DND-41 (cell line): ENCODE measurements at regions not wholly inside any gene's neighbourhood (a gene's known extent, or its start where the extent isn't known, plus 50 kb on each side); places are given as distances from the start of the nearest gene placed in this dataset.
"Not testable (repeated sequence)": the region's sequence is repeated elsewhere in the genome, so short reads cannot be mapped to it uniquely, and the experiment has no call there.

Experiments used
- ATAC-seq: fragments of 200-7000 bp; cut with Tn5 transposase; 3 replicates; pipeline ENCODE4 v1.9.1; 2021; ENCODE audit warnings: low read depth; ENCODE audit not compliant: insufficient read depth
- DNase-seq: peaks from one replicate; pipeline ENCODE4 v3.0.0-alpha.2; 2020
- H2AFZ ChIP-seq: 2 replicates; pipeline ENCODE4 v1.6.0; 2012; ENCODE audit warnings: low read depth, low read length
- H3K27ac ChIP-seq: 2 replicates; pipeline ENCODE4 v1.5.1; 2012; ENCODE audit warnings: low read length, inconsistent platforms
- H3K27me3 ChIP-seq: fragments of 200-600 bp; sonication (generic); 2 replicates; pipeline ENCODE4 v1.6.0; 2012; ENCODE audit warnings: low read length, mild to moderate bottlenecking, inconsistent platforms; ENCODE audit not compliant: insufficient read depth, poor library complexity
- H3K36me3 ChIP-seq: 2 replicates; pipeline ENCODE4 v1.5.1; 2012; ENCODE audit warnings: low read length, inconsistent platforms; ENCODE audit not compliant: insufficient read depth
- H3K4me1 ChIP-seq: 2 replicates; pipeline ENCODE4 v1.5.1; 2012; ENCODE audit warnings: mild to moderate bottlenecking, low read length; ENCODE audit not compliant: insufficient read depth
- H3K4me2 ChIP-seq: 2 replicates; pipeline ENCODE4 v1.6.0; 2012; ENCODE audit warnings: mild to moderate bottlenecking, moderate library complexity, low read length, inconsistent platforms; ENCODE audit not compliant: insufficient read depth
- H3K4me3 ChIP-seq, 2 experiments: fragments of 200-600 bp in 1 of 2; shearing (Covaris generic) in 1 of 2; 2 replicates each; pipeline ENCODE4 v1.5.1; 2012 to 2016; ENCODE audit warnings: inconsistent platforms in 2 of 2, low read length in 2 of 2, mild to moderate bottlenecking in 2 of 2, low read depth in 1 of 2, moderate library complexity in 1 of 2
- H3K79me2 ChIP-seq: 2 replicates; pipeline ENCODE4 v1.6.0; 2012; ENCODE audit warnings: low read length, inconsistent platforms; ENCODE audit not compliant: insufficient read depth
- H3K9ac ChIP-seq: 2 replicates; pipeline ENCODE4 v1.6.0; 2012; ENCODE audit warnings: low read depth, mild to moderate bottlenecking, inconsistent platforms, low read length, moderate library complexity
- H3K9me3 ChIP-seq: 2 replicates; pipeline ENCODE4 v1.5.1; 2012; ENCODE audit warnings: low read length, moderate library complexity, mild to moderate bottlenecking, inconsistent platforms; ENCODE audit not compliant: insufficient read depth, severe bottlenecking
- H4K20me1 ChIP-seq: 2 replicates; pipeline ENCODE4 v1.6.0; 2012; ENCODE audit warnings: low read length; ENCODE audit not compliant: insufficient read depth
- CTCF ChIP-seq: IDR thresholded peaks from 2 replicates; pipeline ENCODE4 v1.5.1; 2012; ENCODE audit warnings: borderline replicate concordance, low read length, moderate library complexity, mild to moderate bottlenecking; ENCODE audit not compliant: poor library complexity, severe bottlenecking; ENCODE audit errors: extremely low read depth
- EZH2 ChIP-seq: IDR thresholded peaks from 3 replicates; pipeline ENCODE4 v1.6.1; 2012; ENCODE audit warnings: borderline replicate concordance, low read depth, mild to moderate bottlenecking, moderate library complexity, low read length, inconsistent platforms; ENCODE audit not compliant: severe bottlenecking

- H3K36me3 ChIP-seq, H3K27me3 ChIP-seq, H3K4me3 ChIP-seq, H4K20me1 ChIP-seq, H3K27ac ChIP-seq, H3K9ac ChIP-seq, H3K4me2 ChIP-seq, H3K79me2 ChIP-seq, H3K4me1 ChIP-seq, H2AFZ ChIP-seq, H3K9me3 ChIP-seq: not testable (repeated sequence)
- TF ChIP-seq CTCF: peak; percentile 75
- DNase-seq: peak; percentile 67
- peak; percentile 88 for ATAC-seq
Observed at GRCh38 chr20:22851679-22852346, 183.3 kb upstream of the SSTR4 start.

GRCh38 chr20:22861231-22861980, 173.7 kb upstream of the SSTR4 start:
- TF ChIP-seq EZH2 (no peak), CTCF (no peak)
- Histone ChIP-seq H3K4me1 (no peaks in the 10 kb centered on the region), H3K27me3 (no peaks in the 10 kb centered on the region), H3K9ac (no peak overlapping the region), H3K4me2 (no peak overlapping the region), H3K79me2 (no peaks in the 10 kb centered on the region), H3K9me3 (peaks cover 3% of the 10 kb centered on the region), H3K36me3 (no peaks in the 10 kb centered on the region), H2AFZ (no peak overlapping the region), H3K4me3 (no peak overlapping the region), H4K20me1 (no peaks in the 10 kb centered on the region), H3K27ac (no peak overlapping the region)
- ATAC-seq (no peak), DNase-seq (no peak)

GRCh38 chr20:22861990-22862389, 173.1 kb upstream of the SSTR4 start:
- TF ChIP-seq CTCF (no peak), EZH2 (no peak)
- H3K27me3 ChIP-seq: no peaks in the 10 kb centered on the region

More at GRCh38 chr20:22861990-22862389, 173.1 kb upstream of the SSTR4 start:
- no peak for DNase-seq
- Histone ChIP-seq H3K9ac (no peak overlapping the region), H2AFZ (no peak overlapping the region), H3K4me2 (no peak overlapping the region), H4K20me1 (no peaks in the 10 kb centered on the region), H3K36me3 (no peaks in the 10 kb centered on the region), H3K79me2 (no peaks in the 10 kb centered on the region), H3K4me3 (no peak overlapping the region), H3K9me3 (peaks cover 1% of the 10 kb centered on the region), H3K4me1 (no peaks in the 10 kb centered on the region), H3K27ac (no peak overlapping the region)
- no peak for ATAC-seq
